Activated CD4-positive, alpha-beta T cell treated with anti-CD3 and anti-CD28 coated beads, Interleukin-2, amount 10 ng/mL, durations not matched to agents 24 days and 14 days (primary cell): ENCODE measurements at regions not wholly inside any gene's neighbourhood (a gene's known extent, or its start where the extent isn't known, plus 50 kb on each side); places are given as distances from the start of the nearest gene placed in this dataset.

Source experiments
- DNase-seq: peaks from one replicate; pipeline ENCODE4 v3.0.0; 2022
- H3K27ac Mint-ChIP-seq: one replicate; pipeline ENCODE4 v1.8.0; 2022; ENCODE audit warnings: mild to moderate bottlenecking, mixed read lengths
- H3K27me3 Mint-ChIP-seq: one replicate; pipeline ENCODE4 v1.8.0; 2022; ENCODE audit warnings: mixed read lengths
- H3K36me3 Mint-ChIP-seq: one replicate; pipeline ENCODE4 v1.8.0; 2022; ENCODE audit warnings: low read depth, mild to moderate bottlenecking, mixed read lengths
- H3K4me1 Mint-ChIP-seq: one replicate; pipeline ENCODE4 v1.8.0; 2021; ENCODE audit warnings: mixed read lengths
- H3K4me3 Mint-ChIP-seq: one replicate; pipeline ENCODE4 v1.8.0; 2022; ENCODE audit warnings: mild to moderate bottlenecking, moderate library complexity, mixed read lengths
- H3K9me3 Mint-ChIP-seq: one replicate; pipeline ENCODE4 v1.8.0; 2021; ENCODE audit warnings: mixed read lengths
- intact Hi-C: fragments of 100-400 bp; cut with micrococcal nuclease; formaldehyde crosslinking; loops from one replicate; pipeline ENCODE4 v1.15.1; 2023

DNA sequence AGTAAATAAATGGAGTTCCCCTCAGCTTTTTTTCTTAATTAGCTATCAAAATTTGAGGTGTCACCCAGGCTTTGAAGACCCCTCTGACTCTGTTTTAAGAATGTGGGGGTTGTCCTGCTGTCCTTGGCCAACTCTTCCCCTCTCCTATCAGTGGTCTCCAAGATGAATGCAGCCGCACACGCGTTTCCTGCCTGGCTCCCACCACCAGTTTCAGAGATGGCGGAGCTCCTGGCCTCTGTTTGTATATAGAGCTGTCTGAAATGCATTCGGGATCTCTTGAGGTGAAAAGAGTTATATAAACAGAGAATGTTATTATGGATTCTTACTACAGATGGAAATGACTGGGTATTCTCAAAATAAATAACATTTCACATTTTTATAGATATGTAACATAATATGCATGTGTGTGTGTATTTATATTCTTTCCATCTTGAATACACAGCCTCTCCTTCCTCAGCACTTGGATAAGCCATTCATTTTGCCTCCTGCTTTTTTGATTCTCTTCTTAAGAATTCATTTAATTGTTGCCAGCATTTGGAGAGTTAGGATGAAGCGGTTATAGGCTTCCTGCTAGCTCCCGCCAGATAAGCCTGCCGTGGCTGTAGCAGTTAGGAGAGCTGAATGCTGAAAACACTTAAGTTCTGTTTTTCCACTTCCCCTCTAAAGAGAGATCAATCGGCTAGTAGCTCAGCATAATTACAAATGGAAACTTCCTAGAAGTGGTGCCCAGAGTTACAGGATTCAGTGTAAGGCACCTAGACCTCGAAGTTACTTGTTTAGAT lies 659.3 kb upstream of the FANCL start:
- Mint-ChIP-seq H3K27ac (no peak overlapping the region), H3K9me3 (no peaks in the 10 kb centered on the region), H3K36me3 (no peaks in the 10 kb centered on the region), H3K4me1 (no peaks in the 10 kb centered on the region), H3K27me3 (no peaks in the 10 kb centered on the region), H3K4me3 (no peak overlapping the region)
- DNase-seq, result no peak
- intact Hi-C loops, result no loop called here

DNA sequence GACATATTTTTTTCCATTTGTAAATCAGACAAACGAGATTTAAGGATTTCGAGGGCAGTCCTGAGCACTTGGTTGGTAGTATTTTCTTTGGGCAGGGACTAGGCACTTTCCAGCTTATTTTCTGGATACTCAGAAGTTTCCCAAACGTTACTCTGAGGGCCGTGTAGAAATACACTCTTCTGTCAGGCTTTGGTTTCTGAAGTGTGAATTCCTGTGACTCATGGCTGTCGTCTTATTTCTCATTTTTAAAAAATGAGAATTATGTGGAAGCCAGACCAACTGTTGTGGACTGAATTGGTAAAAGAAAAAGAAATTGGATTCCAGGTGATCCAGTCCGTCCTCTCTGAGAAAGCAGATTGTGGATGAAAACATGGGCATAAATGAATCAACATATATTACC lies 658.6 kb upstream of the FANCL start:
- Mint-ChIP-seq H3K4me1 (no peaks in the 10 kb centered on the region), H3K36me3 (no peaks in the 10 kb centered on the region), H3K9me3 (no peaks in the 10 kb centered on the region), H3K27ac (no peak overlapping the region), H3K4me3 (no peak overlapping the region), H3K27me3 (no peaks in the 10 kb centered on the region)
- intact Hi-C loops, result no loop called here
- DNase-seq, result no peak

DNA sequence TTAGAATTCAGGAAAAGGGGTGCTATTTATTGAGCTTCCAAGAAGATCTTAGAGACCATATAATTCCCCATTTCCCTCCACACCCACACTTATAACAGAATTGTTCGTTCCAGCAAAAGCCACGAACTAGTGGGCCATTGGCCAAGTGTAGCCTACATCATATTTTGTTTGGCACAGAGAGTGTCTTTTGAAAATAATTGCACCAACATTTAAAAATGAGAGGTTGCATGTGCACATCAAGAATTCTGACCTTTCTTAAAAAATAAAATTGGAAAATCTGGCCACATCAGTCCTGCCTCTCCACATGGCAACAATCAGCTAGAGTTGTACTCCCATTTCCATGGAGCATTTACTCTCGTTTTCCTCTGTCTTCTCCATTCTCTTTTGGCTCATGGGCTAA lies 655.5 kb upstream of the FANCL start:
- no peak for DNase-seq
- Mint-ChIP-seq H3K4me1 (no peaks in the 10 kb centered on the region), H3K36me3 (no peaks in the 10 kb centered on the region), H3K4me3 (no peak overlapping the region), H3K9me3 (no peaks in the 10 kb centered on the region), H3K27ac (no peak overlapping the region), H3K27me3 (no peaks in the 10 kb centered on the region)
- intact Hi-C loops, result no loop called here

DNA sequence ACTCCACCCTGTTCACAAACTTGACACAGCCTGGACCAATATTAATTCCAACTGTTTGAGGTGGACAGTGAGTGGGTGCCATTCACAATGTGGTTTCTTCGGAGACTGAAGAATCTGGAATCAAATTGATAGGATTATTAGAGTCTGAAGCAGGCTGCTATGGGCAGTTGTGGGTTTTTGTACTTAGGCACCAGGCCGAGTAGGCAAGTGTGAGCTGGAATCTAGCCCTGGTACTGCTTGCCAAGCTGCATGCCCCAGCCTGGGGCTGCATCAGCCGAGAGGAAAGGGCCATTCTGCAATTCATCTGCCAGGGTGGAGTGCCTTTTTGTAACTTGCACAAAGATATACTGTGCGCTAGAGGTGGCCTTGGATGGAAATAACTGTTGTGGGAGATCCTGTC lies 654.7 kb upstream of the FANCL start:
- no peaks in the 10 kb centered on the region for H3K4me1 Mint-ChIP-seq
- H3K4me3 Mint-ChIP-seq, result no peak overlapping the region
- DNase-seq, result no peak
- no peaks in the 10 kb centered on the region for H3K27me3 Mint-ChIP-seq
- H3K9me3 Mint-ChIP-seq, result no peaks in the 10 kb centered on the region
- intact Hi-C loops, result no loop called here
- H3K36me3 Mint-ChIP-seq, result no peaks in the 10 kb centered on the region
- no peak overlapping the region for H3K27ac Mint-ChIP-seq

DNA sequence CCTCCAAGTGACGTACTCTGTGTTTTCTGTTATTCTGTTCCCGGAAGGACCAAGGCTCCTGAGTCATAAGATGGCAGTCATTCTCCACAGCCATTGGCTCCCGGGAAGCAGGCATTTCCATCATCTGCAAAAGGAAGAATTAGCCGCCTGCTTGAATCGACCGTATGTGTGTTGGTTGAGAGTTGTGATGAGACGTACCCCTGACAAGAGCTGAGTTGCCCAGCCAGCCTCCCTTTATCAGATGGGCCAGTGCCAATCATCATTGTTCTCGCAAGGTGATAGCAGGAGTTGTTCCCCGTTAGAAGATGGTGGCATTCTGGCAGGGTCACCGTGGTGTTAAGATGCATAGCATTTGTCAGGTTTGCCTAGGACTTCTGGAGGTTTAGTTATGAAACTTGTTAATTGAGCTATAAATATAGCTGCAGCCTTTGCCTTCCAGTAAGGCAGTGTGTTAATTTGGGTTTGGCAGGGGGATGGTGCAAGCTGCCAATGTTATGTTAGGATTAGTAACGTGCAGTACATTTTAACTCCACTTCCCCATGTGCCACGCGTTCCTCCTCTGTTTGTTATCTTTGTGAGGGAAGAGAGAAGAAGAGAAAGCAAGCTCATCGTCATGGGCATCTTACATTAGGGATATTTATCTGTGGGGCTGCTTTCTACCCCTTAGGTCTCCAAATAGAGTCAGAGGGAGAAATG lies 652.7 kb upstream of the FANCL start:
- intact Hi-C loops, result no loop called here

DNA sequence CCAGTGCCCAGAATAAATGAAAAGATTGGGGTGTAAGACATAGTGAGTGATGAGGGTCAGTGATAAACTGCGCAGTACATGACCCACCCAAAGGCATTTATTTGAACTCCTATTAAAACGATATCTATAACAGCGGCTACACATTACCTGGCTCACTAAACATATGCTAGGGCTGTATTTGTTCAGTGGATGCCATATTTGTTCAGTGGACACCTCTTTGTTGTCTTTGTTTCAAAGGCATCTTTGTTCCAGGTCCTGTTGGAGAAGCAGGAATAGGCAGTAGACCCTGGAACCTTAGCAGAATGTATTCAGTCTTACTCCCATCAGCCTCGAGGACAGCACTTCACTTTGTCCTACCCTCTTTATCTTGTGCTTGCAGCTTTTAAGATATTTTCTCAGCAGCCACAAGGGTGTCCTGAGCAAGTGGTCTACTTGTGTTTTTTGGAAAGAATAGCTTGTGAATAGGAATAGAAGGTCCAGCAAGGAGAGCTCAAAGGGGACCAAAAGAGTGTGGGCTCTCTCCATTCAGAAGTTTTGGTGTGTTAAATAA lies 650.8 kb upstream of the FANCL start:
- no peak for DNase-seq
- H3K4me1 Mint-ChIP-seq, result no peaks in the 10 kb centered on the region
- H3K36me3 Mint-ChIP-seq, result no peaks in the 10 kb centered on the region
- H3K27me3 Mint-ChIP-seq, result no peaks in the 10 kb centered on the region
- H3K27ac Mint-ChIP-seq, result no peak overlapping the region
- no peak overlapping the region for H3K4me3 Mint-ChIP-seq
- H3K9me3 Mint-ChIP-seq, result no peaks in the 10 kb centered on the region
- intact Hi-C loops, result no loop called here

More for the DNA sequence above, 652.7 kb upstream of the FANCL start:
- no peak for DNase-seq
- Mint-ChIP-seq H3K9me3 (no peaks in the 10 kb centered on the region), H3K4me1 (no peaks in the 10 kb centered on the region), H3K27ac (no peak overlapping the region), H3K27me3 (no peaks in the 10 kb centered on the region), H3K36me3 (no peaks in the 10 kb centered on the region), H3K4me3 (no peak overlapping the region)

DNA sequence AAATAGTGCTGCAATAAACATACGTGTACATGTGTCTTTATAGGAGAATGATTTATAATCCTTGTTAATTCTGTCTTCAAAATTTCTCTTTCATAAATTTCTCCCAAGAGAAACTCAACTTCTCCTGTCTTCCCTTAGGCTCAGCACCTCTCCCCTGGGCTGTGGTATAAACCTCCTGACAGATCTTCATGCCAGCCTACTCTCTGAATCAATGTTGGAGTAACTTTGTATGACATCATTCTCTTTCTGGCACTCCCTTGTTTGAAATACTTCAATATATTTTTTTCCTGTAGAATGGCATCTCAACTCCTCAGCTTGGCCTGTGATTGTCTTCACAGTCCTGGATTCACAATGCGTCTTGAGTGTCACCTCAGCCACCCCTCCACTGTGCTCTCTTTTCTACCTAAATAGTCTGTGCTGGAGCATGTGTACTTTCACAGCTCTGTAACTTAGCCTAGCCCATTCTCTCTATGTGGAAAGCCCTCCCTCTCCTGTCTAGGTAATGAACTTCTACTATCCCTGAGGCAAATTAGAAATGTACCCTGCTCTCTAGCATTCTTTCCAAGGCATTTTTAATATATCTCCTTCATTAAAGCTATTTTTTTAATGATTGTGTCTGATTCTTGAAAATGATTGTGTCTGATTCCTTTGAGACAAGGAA lies 649.9 kb upstream of the FANCL start:
- Mint-ChIP-seq H3K27ac (no peak overlapping the region), H3K4me3 (no peak overlapping the region), H3K36me3 (no peaks in the 10 kb centered on the region), H3K9me3 (no peaks in the 10 kb centered on the region), H3K27me3 (no peaks in the 10 kb centered on the region), H3K4me1 (no peaks in the 10 kb centered on the region)
- no peak for DNase-seq
- intact Hi-C loops, result no loop called here

DNA sequence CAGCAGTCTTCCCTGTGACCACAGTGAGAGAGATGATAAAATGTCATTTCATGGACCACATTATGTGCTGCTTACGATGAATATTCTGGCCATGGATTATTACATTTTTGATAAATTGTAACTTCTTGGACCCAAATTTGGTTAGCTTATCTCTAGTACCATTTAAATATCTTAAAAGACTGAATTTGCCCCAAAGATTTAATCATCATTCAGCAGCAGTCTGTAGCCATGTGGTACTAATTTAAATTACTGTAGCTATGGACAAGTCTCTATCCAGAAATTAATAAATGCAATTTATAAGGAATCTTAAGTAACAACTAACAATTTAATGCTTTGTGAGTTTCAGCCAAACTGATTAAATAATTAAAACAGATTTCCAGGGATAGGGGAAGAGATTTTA lies 644.9 kb upstream of the FANCL start:
- Mint-ChIP-seq H3K27ac (no peak overlapping the region), H3K4me3 (no peak overlapping the region), H3K9me3 (no peaks in the 10 kb centered on the region), H3K27me3 (no peaks in the 10 kb centered on the region), H3K4me1 (no peaks in the 10 kb centered on the region), H3K36me3 (no peaks in the 10 kb centered on the region)
- intact Hi-C loops, result no loop called here
- no peak for DNase-seq

DNA sequence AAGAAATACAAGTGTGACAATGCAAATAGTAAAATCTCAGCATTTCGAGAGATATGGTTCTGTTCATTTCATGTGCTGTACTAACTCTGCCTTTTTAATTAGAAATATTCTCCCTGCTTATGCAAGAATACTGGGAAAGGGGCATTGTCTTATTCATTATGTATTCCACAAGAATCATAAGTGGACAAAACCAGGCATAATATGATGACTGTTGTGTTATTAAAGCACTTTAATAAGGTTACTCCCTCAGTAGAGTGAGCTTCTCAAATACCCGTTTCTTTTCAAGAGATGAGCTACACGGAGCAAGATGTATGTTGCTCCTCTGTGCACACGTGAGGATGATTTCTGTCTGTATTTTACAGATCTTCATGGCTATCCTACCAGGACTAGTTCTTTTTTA lies 638.7 kb upstream of the FANCL start:
- Mint-ChIP-seq H3K4me3 (no peak overlapping the region), H3K9me3 (no peaks in the 10 kb centered on the region), H3K27me3 (no peaks in the 10 kb centered on the region), H3K27ac (no peak overlapping the region), H3K4me1 (no peaks in the 10 kb centered on the region), H3K36me3 (no peaks in the 10 kb centered on the region)
- DNase-seq, result no peak
- intact Hi-C loops, result no loop called here

DNA sequence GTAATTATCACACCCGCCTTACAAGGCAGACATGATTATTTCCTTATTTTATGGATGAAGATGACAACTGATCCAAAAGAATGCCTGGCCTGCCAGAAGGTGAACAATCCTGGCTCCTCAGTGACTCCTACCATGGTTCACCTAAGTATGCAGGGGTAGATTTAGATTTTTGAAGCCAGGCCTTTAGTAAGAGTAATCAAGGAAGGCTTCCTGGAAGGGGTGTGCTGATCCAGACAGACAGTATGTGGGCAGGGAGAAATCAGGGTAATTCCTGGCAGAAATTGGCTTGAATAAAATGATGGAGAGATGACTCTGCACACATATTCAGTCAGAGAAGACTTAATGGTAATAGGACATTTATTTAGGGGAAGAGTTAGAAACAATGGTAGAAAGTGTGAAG lies 637.7 kb upstream of the FANCL start:
- Mint-ChIP-seq H3K27me3 (no peaks in the 10 kb centered on the region), H3K9me3 (no peaks in the 10 kb centered on the region), H3K4me1 (no peaks in the 10 kb centered on the region), H3K4me3 (no peak overlapping the region), H3K27ac (no peak overlapping the region), H3K36me3 (no peaks in the 10 kb centered on the region)
- intact Hi-C loops, result no loop called here
- no peak for DNase-seq

DNA sequence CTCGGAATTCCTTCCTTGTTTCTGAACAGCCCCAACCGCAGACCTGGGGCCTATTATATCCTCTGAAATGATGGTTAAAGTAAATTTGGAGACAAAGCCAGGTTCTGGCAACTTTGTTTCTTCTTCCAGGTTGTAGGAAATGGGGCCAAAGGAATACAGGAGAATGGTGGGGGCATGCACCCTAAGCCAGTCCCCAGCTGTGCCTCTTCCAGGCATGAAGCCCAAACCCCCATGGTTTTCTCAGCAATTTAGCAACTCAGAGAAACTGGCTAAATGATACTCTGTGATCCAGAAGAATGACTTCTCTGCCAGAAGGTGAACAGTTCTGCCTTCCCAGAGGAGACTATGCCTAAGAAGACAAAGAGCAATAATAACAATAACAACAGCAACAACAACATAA lies 635.0 kb upstream of the FANCL start:
- DNase-seq, result no peak
- H3K27ac Mint-ChIP-seq, result no peak overlapping the region
- H3K4me1 Mint-ChIP-seq, result no peaks in the 10 kb centered on the region
- no peaks in the 10 kb centered on the region for H3K36me3 Mint-ChIP-seq
- H3K27me3 Mint-ChIP-seq, result no peaks in the 10 kb centered on the region
- H3K4me3 Mint-ChIP-seq, result no peak overlapping the region
- intact Hi-C loops, result no loop called here
- H3K9me3 Mint-ChIP-seq, result no peaks in the 10 kb centered on the region

DNA sequence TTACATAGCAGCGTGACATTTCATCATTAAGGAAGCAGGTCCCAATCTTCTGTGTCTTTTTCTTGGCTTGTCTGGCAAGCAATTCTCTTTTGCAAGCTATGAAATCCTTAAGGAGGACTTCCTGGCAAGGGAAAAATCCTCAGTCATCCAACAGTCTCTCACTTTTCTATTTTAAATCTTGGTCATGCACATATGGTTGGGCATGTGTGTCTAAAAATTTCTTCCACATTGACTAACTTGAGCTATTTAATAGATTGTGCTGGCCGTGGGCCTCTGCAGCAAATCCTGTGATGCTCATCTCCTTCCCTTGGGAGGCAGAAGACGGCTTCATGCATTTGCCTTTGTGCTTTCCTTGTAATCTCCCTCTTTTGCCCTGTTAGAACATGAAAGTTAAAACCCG lies 634.3 kb upstream of the FANCL start:
- intact Hi-C loops, result no loop called here

DNA sequence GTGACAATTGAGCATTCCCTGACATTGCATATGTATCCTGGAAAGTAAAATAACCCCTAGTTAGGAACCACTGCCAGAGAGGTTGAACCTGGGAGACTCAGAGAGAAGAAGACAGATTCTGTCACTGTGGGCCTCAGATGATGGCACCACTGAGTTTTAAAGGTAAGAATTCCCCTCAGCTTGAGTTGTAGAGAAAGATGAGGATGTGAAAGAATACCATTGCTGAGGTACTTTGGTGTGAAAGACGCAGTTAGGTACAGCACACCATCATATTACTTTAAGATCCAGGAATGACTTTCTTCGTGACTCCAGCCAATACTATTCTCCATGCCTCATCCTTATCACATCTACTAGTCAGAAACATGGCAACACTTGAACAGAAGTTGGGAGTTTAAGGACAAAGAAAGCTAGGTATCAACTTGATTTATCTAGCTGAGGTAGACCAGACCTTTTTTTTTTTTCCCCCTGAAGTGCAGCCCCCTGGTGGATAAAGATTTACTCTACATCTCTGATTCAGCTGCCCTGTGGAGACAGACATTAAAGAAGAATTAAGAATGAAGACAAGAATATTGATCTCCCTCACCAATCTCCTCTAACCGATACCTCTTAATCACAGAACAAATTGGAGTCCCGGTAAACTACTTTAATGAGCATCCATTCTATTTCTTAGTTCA lies 630.5 kb upstream of the FANCL start:
- intact Hi-C loops, result no loop called here
- Mint-ChIP-seq H3K4me3 (no peak overlapping the region), H3K4me1 (no peaks in the 10 kb centered on the region), H3K9me3 (no peaks in the 10 kb centered on the region), H3K36me3 (no peaks in the 10 kb centered on the region), H3K27me3 (no peaks in the 10 kb centered on the region), H3K27ac (no peak overlapping the region)
- no peak for DNase-seq

More for the DNA sequence above, 634.3 kb upstream of the FANCL start:
- no peaks in the 10 kb centered on the region for H3K9me3 Mint-ChIP-seq
- H3K4me3 Mint-ChIP-seq, result no peak overlapping the region
- H3K4me1 Mint-ChIP-seq, result no peaks in the 10 kb centered on the region
- H3K27me3 Mint-ChIP-seq, result no peaks in the 10 kb centered on the region
- no peak overlapping the region for H3K27ac Mint-ChIP-seq
- H3K36me3 Mint-ChIP-seq, result no peaks in the 10 kb centered on the region
- no peak for DNase-seq

DNA sequence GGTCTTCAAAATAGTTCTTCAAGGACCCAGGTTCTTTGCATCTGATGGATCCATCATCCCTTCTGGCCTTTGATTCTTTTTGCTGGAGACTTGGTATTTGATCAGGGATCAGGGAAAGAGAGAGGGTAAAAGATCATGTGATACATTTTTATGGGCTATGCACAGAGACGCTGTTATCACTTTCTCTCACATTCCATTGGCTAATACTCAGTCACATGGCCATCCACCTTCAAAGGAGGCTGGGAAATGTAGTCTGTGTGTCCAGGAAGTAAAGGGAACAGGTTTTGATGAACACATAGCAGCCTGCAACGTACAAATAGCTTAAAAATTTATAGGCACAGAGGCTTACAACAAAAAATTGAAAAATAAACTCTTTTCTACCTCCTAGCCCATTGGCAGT lies 629.6 kb upstream of the FANCL start:
- DNase-seq, result no peak
- no peaks in the 10 kb centered on the region for H3K9me3 Mint-ChIP-seq
- H3K27me3 Mint-ChIP-seq, result no peaks in the 10 kb centered on the region
- H3K27ac Mint-ChIP-seq, result no peak overlapping the region
- H3K4me1 Mint-ChIP-seq, result peaks cover 5% of the 10 kb centered on the region
- no peak overlapping the region for H3K4me3 Mint-ChIP-seq
- intact Hi-C loops, result no loop called here
- H3K36me3 Mint-ChIP-seq, result no peaks in the 10 kb centered on the region
